Activated naive CD4-positive, alpha-beta T cell treated with anti-CD3 and anti-CD28 coated beads, Interleukin-2, amount 10 ng/mL, durations not matched to agents 7 days and 5 days (primary cell): ENCODE measurements at regions not wholly inside any gene's neighbourhood (a gene's known extent, or its start where the extent isn't known, plus 50 kb on each side); places are given as distances from the start of the nearest gene placed in this dataset.
"Not testable (repeated sequence)": the region's sequence is repeated elsewhere in the genome, so short reads cannot be mapped to it uniquely, and the experiment has no call there.

Experiments
- CTCF ChIA-PET: fragments of 350-600 bp; sonication (Branson Sonifier 250); formaldehyde crosslinking; loops from one replicate; lab custom pipeline; 2021; ENCODE audit warnings: antibody characterized with exemption; lab: Charles Lee
- DNase-seq: peaks from one replicate; pipeline ENCODE4 v3.0.0-alpha.2; 2020
- H3K27ac Mint-ChIP-seq: one replicate; pipeline ENCODE4 v1.8.0; 2021; ENCODE audit warnings: mild to moderate bottlenecking, moderate library complexity, mixed read lengths
- H3K27me3 Mint-ChIP-seq: one replicate; pipeline ENCODE4 v1.8.0; 2021; ENCODE audit warnings: mild to moderate bottlenecking, mixed read lengths
- H3K36me3 Mint-ChIP-seq: one replicate; pipeline ENCODE4 v1.8.0; 2021; ENCODE audit warnings: mixed read lengths
- H3K4me1 Mint-ChIP-seq: one replicate; pipeline ENCODE4 v1.8.0; 2021; ENCODE audit warnings: mixed read lengths
- H3K4me3 Mint-ChIP-seq: one replicate; pipeline ENCODE4 v1.8.0; 2021; ENCODE audit warnings: mild to moderate bottlenecking, moderate library complexity, mixed read lengths
- H3K9me3 Mint-ChIP-seq: one replicate; pipeline ENCODE4 v1.8.0; 2021; ENCODE audit warnings: mixed read lengths

GRCh38 chr10:55518416-55518815 is 717.4 kb upstream of the PCDH15 start:
- H3K27me3 Mint-ChIP-seq, DNase-seq, H3K27ac Mint-ChIP-seq, CTCF ChIA-PET, H3K9me3 Mint-ChIP-seq, H3K4me3 Mint-ChIP-seq, H3K36me3 Mint-ChIP-seq, H3K4me1 Mint-ChIP-seq: not testable (repeated sequence)

- Mint-ChIP-seq H3K36me3 (no peaks in the 10 kb centered on the region), H3K27me3 (no peaks in the 10 kb centered on the region), H3K4me1 (no peaks in the 10 kb centered on the region), H3K4me3 (no peak overlapping the region), H3K9me3 (peaks cover 4% of the 10 kb centered on the region), H3K27ac (no peak overlapping the region)
- DNase-seq: no peak
- CTCF ChIA-PET: no interaction called here
Measured at GRCh38 chr10:55509168-55509567, 708.1 kb upstream of the PCDH15 start.

DNA sequence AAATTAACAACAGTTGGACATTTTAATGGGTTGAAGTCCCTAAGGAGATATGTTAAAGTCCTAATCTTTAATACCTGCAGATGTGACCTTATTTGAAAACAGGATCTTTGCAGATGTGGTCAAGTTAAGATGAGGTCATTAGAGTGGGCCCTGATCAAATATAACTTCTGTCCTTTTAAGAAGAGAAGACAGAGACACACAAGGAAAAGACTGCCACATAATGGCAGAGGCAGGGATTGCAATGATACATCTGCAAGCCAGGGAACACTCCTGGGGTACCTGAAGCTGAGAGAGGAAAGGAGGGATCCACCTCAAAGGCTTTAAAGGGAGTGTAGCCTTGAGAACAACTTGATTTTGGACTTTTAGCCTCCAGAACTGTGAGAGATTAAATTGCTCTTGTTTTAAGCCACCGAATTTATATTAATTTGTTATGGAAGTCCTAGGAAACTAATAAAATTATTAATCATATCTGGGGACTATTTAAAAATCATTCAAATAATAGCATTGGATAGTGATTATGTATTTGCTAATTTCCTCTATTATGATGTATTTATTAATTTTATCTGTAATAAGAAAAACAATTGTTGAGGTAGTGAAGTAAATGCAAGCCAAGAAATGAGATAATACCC is 700.0 kb upstream of the PCDH15 start:
- no peaks in the 10 kb centered on the region for H3K36me3 Mint-ChIP-seq
- CTCF ChIA-PET: no interaction called here
- no peak overlapping the region for H3K27ac Mint-ChIP-seq
- H3K9me3 Mint-ChIP-seq: peaks cover 2% of the 10 kb centered on the region
- H3K27me3 Mint-ChIP-seq: no peaks in the 10 kb centered on the region
- no peaks in the 10 kb centered on the region for H3K4me1 Mint-ChIP-seq
- H3K4me3 Mint-ChIP-seq: no peak overlapping the region
- no peak for DNase-seq

DNA sequence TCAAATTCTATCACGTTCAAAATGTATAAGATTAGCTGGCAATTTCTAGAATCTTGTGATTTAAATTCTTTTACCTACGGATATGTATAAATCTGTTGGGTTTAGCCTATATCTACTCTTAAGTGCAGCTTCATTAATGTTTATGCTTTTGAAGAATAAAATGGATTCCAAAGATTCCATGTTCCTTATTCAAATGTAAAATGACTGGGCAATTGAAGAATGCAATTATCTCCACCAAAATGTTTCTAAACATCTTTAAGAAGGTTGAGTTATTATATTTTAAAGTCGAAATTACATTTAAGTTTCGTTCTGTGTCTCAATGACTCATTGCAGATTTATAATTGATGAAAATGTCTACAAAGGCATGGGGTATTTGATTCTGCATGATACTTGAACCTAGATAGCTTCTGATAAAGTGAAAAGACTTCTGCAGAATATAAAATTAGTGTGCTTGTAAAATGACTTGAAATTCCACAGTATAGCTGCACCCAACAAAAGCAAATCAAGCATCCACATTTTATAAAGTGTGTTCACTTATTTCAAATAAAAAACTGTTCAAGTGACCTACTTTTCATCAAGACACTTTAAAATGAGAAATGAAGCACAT is 697.0 kb upstream of the PCDH15 start:
- Mint-ChIP-seq H3K9me3 (peaks cover 2% of the 10 kb centered on the region), H3K36me3 (no peaks in the 10 kb centered on the region), H3K27ac (no peak overlapping the region), H3K4me1 (no peaks in the 10 kb centered on the region), H3K4me3 (no peak overlapping the region), H3K27me3 (no peaks in the 10 kb centered on the region)
- CTCF ChIA-PET: no interaction called here
- no peak for DNase-seq

GRCh38 chr10:55495555-55495954 is 694.5 kb upstream of the PCDH15 start:
- H3K9me3 Mint-ChIP-seq: peaks cover 6% of the 10 kb centered on the region
- H3K36me3 Mint-ChIP-seq: no peaks in the 10 kb centered on the region
- CTCF ChIA-PET: no interaction called here
- H3K4me1 Mint-ChIP-seq: no peaks in the 10 kb centered on the region
- no peaks in the 10 kb centered on the region for H3K27me3 Mint-ChIP-seq
- no peak overlapping the region for H3K4me3 Mint-ChIP-seq
- DNase-seq: no peak
- H3K27ac Mint-ChIP-seq: no peak overlapping the region

- Mint-ChIP-seq H3K27me3 (no peaks in the 10 kb centered on the region), H3K27ac (no peak overlapping the region), H3K9me3 (peaks cover 4% of the 10 kb centered on the region), H3K36me3 (no peaks in the 10 kb centered on the region), H3K4me1 (no peaks in the 10 kb centered on the region), H3K4me3 (no peak overlapping the region)
- CTCF ChIA-PET: no interaction called here
- no peak for DNase-seq
Measured at GRCh38 chr10:55491712-55492111, 690.7 kb upstream of the PCDH15 start.

- H3K27ac Mint-ChIP-seq: no peak overlapping the region
- no peak overlapping the region for H3K4me3 Mint-ChIP-seq
- H3K36me3 Mint-ChIP-seq: no peaks in the 10 kb centered on the region
- H3K4me1 Mint-ChIP-seq: no peaks in the 10 kb centered on the region
- H3K27me3 Mint-ChIP-seq: no peaks in the 10 kb centered on the region
- CTCF ChIA-PET: no interaction called here
- no peak for DNase-seq
- H3K9me3 Mint-ChIP-seq: peaks cover 20% of the 10 kb centered on the region
Measured at GRCh38 chr10:55485827-55486226, 684.8 kb upstream of the PCDH15 start.

- Mint-ChIP-seq H3K4me3 (no peak overlapping the region), H3K9me3 (peaks cover 10% of the 10 kb centered on the region), H3K27ac (no peak overlapping the region), H3K4me1 (no peaks in the 10 kb centered on the region), H3K27me3 (no peaks in the 10 kb centered on the region), H3K36me3 (no peaks in the 10 kb centered on the region)
- no peak for DNase-seq
- CTCF ChIA-PET: no interaction called here
Measured at GRCh38 chr10:55476129-55476528, 675.1 kb upstream of the PCDH15 start.

DNA sequence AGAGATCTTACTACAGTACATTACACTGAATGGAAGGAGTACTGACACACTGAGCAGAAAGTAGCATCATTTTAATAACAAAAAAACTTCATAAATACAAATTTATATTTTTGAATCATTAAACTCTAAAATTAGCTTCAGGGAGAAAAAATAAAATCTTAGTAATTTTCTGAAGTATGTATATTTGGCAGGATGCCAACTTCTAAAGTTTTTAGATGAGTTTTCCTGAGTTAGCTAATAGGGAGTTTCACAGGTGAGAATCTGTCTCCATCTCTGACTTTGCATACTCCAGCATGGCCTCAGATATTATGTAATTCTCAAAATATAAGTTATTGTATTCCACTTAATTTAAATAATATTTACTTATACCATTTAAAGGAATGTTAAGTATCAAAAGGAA is 673.2 kb upstream of the PCDH15 start:
- H3K9me3 Mint-ChIP-seq: peaks cover 7% of the 10 kb centered on the region
- CTCF ChIA-PET: no interaction called here
- no peak for DNase-seq
- no peaks in the 10 kb centered on the region for H3K27me3 Mint-ChIP-seq
- H3K36me3 Mint-ChIP-seq: no peaks in the 10 kb centered on the region
- no peaks in the 10 kb centered on the region for H3K4me1 Mint-ChIP-seq
- no peak overlapping the region for H3K27ac Mint-ChIP-seq
- no peak overlapping the region for H3K4me3 Mint-ChIP-seq

- H3K27ac Mint-ChIP-seq: no peak overlapping the region
- no peaks in the 10 kb centered on the region for H3K36me3 Mint-ChIP-seq
- no peak overlapping the region for H3K4me3 Mint-ChIP-seq
- H3K27me3 Mint-ChIP-seq: no peaks in the 10 kb centered on the region
- CTCF ChIA-PET: no interaction called here
- H3K9me3 Mint-ChIP-seq: peaks cover 7% of the 10 kb centered on the region
- no peak for DNase-seq
- H3K4me1 Mint-ChIP-seq: no peaks in the 10 kb centered on the region
Measured at GRCh38 chr10:55470840-55471239, 669.8 kb upstream of the PCDH15 start.

DNA sequence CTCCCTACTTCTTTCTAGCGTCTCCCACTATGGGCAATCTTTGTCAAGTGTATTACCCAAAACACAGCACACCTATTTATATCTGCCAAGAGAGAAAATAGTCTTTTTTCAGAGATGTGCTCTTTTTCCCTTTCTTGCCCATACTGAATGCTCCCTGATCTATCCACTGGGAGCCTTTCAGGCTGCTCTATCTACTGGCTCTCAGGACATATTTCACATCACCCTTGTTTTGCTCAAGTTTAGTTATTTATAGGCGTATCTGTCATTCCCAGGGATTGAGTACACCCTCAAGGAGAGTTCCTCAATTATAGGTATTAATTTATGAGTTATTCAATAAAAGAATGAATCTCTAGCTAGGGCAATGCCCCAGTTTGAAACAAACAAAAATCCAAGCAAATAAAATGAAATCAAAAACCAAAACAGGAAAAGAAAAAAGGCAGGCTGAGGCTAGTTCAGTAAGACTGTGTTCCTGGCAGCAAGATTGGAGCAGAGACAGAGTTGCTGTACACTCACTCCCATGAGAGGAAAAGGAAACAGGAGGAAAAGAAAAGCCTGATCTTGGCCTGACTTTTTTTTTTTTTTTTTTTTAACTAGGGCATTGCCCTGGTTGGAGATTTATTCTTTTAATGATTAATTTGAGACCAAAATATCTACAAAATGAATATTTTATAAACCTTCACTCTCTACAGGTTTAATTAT is 665.9 kb upstream of the PCDH15 start:
- CTCF ChIA-PET: no interaction called here
- Mint-ChIP-seq H3K27ac (no peak overlapping the region), H3K36me3 (no peaks in the 10 kb centered on the region), H3K9me3 (peaks cover 9% of the 10 kb centered on the region), H3K27me3 (no peaks in the 10 kb centered on the region), H3K4me1 (no peaks in the 10 kb centered on the region), H3K4me3 (no peak overlapping the region)
- DNase-seq: no peak

DNA sequence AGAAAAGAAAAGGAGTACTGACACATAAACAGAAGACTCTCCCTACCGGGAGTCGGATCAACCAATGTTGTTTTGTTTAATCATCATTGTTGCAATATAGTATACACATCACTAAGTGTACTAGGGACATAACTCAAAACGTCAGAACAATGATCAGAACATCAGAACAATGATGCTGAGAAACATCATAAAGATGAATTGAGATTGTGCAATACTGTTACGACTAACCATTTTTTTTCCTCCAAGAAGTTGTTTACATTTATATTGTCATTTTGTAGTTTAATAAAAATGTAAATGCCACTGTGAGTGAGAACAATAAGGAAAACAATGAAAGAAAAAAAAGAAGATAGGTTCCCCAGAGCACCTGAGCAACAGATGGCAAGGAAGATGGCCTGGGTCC is 663.1 kb upstream of the PCDH15 start:
- H3K4me1 Mint-ChIP-seq: no peaks in the 10 kb centered on the region
- H3K27ac Mint-ChIP-seq: no peak overlapping the region
- H3K9me3 Mint-ChIP-seq: peaks cover 4% of the 10 kb centered on the region
- no peak overlapping the region for H3K4me3 Mint-ChIP-seq
- CTCF ChIA-PET: no interaction called here
- DNase-seq: no peak
- H3K36me3 Mint-ChIP-seq: no peaks in the 10 kb centered on the region
- H3K27me3 Mint-ChIP-seq: no peaks in the 10 kb centered on the region

- Mint-ChIP-seq H3K4me3 (no peak overlapping the region), H3K4me1 (no peaks in the 10 kb centered on the region), H3K27ac (no peak overlapping the region), H3K36me3 (no peaks in the 10 kb centered on the region), H3K27me3 (no peaks in the 10 kb centered on the region), H3K9me3 (peaks cover 2% of the 10 kb centered on the region)
- DNase-seq: no peak
- CTCF ChIA-PET: no interaction called here
Measured at GRCh38 chr10:55460008-55460407, 659.0 kb upstream of the PCDH15 start.

DNA sequence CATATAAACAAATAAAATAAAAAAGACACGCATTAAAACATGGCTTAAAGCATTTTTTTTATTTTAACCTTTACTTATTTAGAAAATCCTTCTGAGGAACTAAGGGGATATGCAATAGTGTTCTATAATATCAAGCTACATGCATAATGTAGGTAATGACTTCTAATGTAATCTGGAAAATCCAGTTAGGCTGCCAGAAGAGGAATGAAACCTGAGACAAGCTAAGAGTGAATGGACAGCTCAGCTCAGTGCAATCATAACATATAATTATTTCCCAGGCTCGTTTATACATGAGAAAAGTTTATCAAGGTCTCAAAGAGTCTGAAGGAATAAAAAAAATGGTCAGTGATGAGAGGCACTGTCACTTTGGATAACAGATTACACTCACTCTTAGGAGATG is 649.0 kb upstream of the PCDH15 start:
- H3K27ac Mint-ChIP-seq: no peak overlapping the region
- H3K4me3 Mint-ChIP-seq: no peak overlapping the region
- no peaks in the 10 kb centered on the region for H3K27me3 Mint-ChIP-seq
- no peak for DNase-seq
- no peaks in the 10 kb centered on the region for H3K4me1 Mint-ChIP-seq
- CTCF ChIA-PET: no interaction called here
- no peaks in the 10 kb centered on the region for H3K9me3 Mint-ChIP-seq
- no peaks in the 10 kb centered on the region for H3K36me3 Mint-ChIP-seq

- Mint-ChIP-seq H3K27ac (no peak overlapping the region), H3K9me3 (peaks cover 16% of the 10 kb centered on the region), H3K36me3 (no peaks in the 10 kb centered on the region), H3K27me3 (no peaks in the 10 kb centered on the region), H3K4me3 (no peak overlapping the region), H3K4me1 (no peaks in the 10 kb centered on the region)
- DNase-seq: no peak
- CTCF ChIA-PET: no interaction called here
Measured at GRCh38 chr10:55446441-55447002, 645.5 kb upstream of the PCDH15 start.
